ENCODE measurements at regions not wholly inside any gene's neighbourhood (a gene's known extent, or its start where the extent isn't known, plus 50 kb on each side); places are given as distances from the start of the nearest gene placed in this dataset.

- Histone ChIP-seq H3F3A (ENCODE audit: low read length, unreplicated experiment) (no peaks in the 10 kb centered on the region), H3K27me3 (ENCODE audit: low read length) (no peaks in the 10 kb centered on the region), H4K20me1 (ENCODE audit: low read length) (no peaks in the 10 kb centered on the region), H3K4me2 (ENCODE audit: low read length) (no peak overlapping the region), H3K79me2 (ENCODE audit: low read length) (no peaks in the 10 kb centered on the region), H3K9me3 (ENCODE audit: low read length) (no peaks in the 10 kb centered on the region), H3K4me1 (ENCODE audit: insufficient read depth, low read length) (peaks cover 4% of the 10 kb centered on the region; the same call in 1 of the 2 replicates), H3K36me3 (ENCODE audit: low read depth, low read length) (no peaks in the 10 kb centered on the region), H3K4me3 (ENCODE audit: low read length) (no peak overlapping the region), H2AFZ (ENCODE audit: low read length) (no peak overlapping the region), H3K9me2 (replicated peaks; ENCODE audit: low read length) (no peaks in the 10 kb centered on the region), H3K27ac (ENCODE audit: low read length) (no peak overlapping the region), H3K9ac (ENCODE audit: low read length) (no peak overlapping the region)
- no TSS peak for BruUV-seq (replicated peaks)
- ChIA-PET POLR2A (ENCODE audit: unreplicated experiment) (no interaction called here), CTCF (no interaction called here)
- intact Hi-C loops (cut with micrococcal nuclease) = no loop called here
- DNase-seq (no peak), ATAC-seq (no peak)
- TF ChIP-seq EZH2phosphoT487 (IDR thresholded peaks at IDR 0.05; ENCODE audit: borderline replicate concordance, low read length) (no peak), EZH2 (IDR thresholded peaks at IDR 0.05; ENCODE audit: low read length, unreplicated experiment) (no peak), CTCF (conservative IDR thresholded peaks at IDR 0.05; ENCODE audit: low read depth, low read length) (no peak)
Measured at GRCh38 chr10:4263601-4263921, 478.6 kb upstream of the KLF6 start.

DNA sequence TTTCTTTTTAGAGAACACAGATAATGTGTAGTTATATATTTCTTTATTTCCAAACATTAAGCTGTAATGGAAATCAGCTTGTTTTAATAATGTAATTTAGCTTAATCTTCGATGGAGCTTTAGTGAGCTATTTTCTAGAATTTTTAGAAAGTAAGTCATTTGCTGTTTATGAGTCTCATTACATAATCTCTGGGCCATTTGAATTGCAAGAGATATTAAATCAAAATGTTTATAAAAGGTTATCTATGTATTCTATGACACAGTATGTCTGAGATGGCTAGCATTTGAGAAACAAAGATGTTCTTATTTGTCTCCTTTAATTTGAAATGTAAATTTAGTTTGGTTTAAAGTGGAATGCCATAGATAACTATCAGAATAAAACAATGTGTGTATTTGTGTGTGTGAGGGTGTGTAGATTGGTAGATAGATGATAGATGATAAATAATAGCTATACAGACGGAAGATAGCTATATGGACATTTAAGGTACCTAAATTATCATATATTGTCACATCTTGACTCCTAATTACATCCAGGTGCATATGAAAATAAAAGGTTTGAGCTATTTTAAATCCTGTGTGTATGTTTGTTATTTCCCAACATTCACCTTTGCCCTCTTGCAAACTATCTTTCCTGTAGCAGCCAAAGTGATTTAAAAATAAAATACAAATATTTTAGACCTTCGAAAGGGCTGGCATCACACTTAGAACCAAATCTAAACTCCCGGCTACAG is 478.0 kb upstream of the KLF6 start:
- CTCF ChIA-PET = no interaction called here
- intact Hi-C loops (cut with micrococcal nuclease) = no loop called here
- no peak overlapping the region for H3K4me3 ChIP-seq (ENCODE audit: low read length)
- H3F3A ChIP-seq (ENCODE audit: low read length, unreplicated experiment) = no peaks in the 10 kb centered on the region
- H3K27ac ChIP-seq (ENCODE audit: low read length) = no peak overlapping the region
- no peaks in the 10 kb centered on the region for H3K27me3 ChIP-seq (ENCODE audit: low read length)
- no peaks in the 10 kb centered on the region for H3K36me3 ChIP-seq (ENCODE audit: low read depth, low read length)
- no peak for ATAC-seq
- no peaks in the 10 kb centered on the region for H3K9me3 ChIP-seq (ENCODE audit: low read length)
- DNase-seq = no peak
- no peak overlapping the region for H3K9ac ChIP-seq (ENCODE audit: low read length)
- no TSS peak for BruUV-seq (replicated peaks)
- no peaks in the 10 kb centered on the region for H3K79me2 ChIP-seq (ENCODE audit: low read length)
- POLR2A ChIA-PET (ENCODE audit: unreplicated experiment) = no interaction called here
- no peak overlapping the region for H3K4me2 ChIP-seq (ENCODE audit: low read length)
- H4K20me1 ChIP-seq (ENCODE audit: low read length) = no peaks in the 10 kb centered on the region
- H2AFZ ChIP-seq (ENCODE audit: low read length) = no peak overlapping the region
- no peak for TF ChIP-seq EZH2 (IDR thresholded peaks at IDR 0.05; ENCODE audit: low read length, unreplicated experiment)
- TF ChIP-seq CTCF (conservative IDR thresholded peaks at IDR 0.05; ENCODE audit: low read depth, low read length) = no peak
- TF ChIP-seq EZH2phosphoT487 (IDR thresholded peaks at IDR 0.05; ENCODE audit: borderline replicate concordance, low read length) = no peak
- peaks cover 4% of the 10 kb centered on the region; the same call in 1 of the 2 replicates for H3K4me1 ChIP-seq (ENCODE audit: insufficient read depth, low read length)
- no peaks in the 10 kb centered on the region for H3K9me2 ChIP-seq (replicated peaks; ENCODE audit: low read length)

- Histone ChIP-seq H3K36me3 (ENCODE audit: low read depth, low read length) (no peaks in the 10 kb centered on the region), H4K20me1 (ENCODE audit: low read length) (no peaks in the 10 kb centered on the region), H3F3A (ENCODE audit: low read length, unreplicated experiment) (no peaks in the 10 kb centered on the region), H3K9me3 (ENCODE audit: low read length) (no peaks in the 10 kb centered on the region), H2AFZ (ENCODE audit: low read length) (no peak overlapping the region), H3K4me1 (ENCODE audit: insufficient read depth, low read length) (peaks cover 4% of the 10 kb centered on the region; the same call in 1 of the 2 replicates), H3K79me2 (ENCODE audit: low read length) (no peaks in the 10 kb centered on the region), H3K27me3 (ENCODE audit: low read length) (no peaks in the 10 kb centered on the region), H3K9me2 (replicated peaks; ENCODE audit: low read length) (no peaks in the 10 kb centered on the region), H3K27ac (ENCODE audit: low read length) (no peak overlapping the region), H3K9ac (ENCODE audit: low read length) (no peak overlapping the region), H3K4me3 (ENCODE audit: low read length) (no peak overlapping the region), H3K4me2 (ENCODE audit: low read length) (no peak overlapping the region)
- ChIA-PET CTCF (no interaction called here), POLR2A (ENCODE audit: unreplicated experiment) (no interaction called here)
- TF ChIP-seq EZH2phosphoT487 (IDR thresholded peaks at IDR 0.05; ENCODE audit: borderline replicate concordance, low read length) (no peak), CTCF (conservative IDR thresholded peaks at IDR 0.05; ENCODE audit: low read depth, low read length) (no peak), EZH2 (IDR thresholded peaks at IDR 0.05; ENCODE audit: low read length, unreplicated experiment) (no peak)
- DNase-seq (no peak), ATAC-seq (no peak)
- BruUV-seq (replicated peaks) = no TSS peak
- intact Hi-C loops (cut with micrococcal nuclease) = no loop called here
Measured at GRCh38 chr10:4262449-4262848, 477.4 kb upstream of the KLF6 start.

Data from PC-3 (cell line).